ENCODE measurements at regions not wholly inside any gene's neighbourhood (a gene's known extent, or its start where the extent isn't known, plus 50 kb on each side); places are given as distances from the start of the nearest gene placed in this dataset.

DNA sequence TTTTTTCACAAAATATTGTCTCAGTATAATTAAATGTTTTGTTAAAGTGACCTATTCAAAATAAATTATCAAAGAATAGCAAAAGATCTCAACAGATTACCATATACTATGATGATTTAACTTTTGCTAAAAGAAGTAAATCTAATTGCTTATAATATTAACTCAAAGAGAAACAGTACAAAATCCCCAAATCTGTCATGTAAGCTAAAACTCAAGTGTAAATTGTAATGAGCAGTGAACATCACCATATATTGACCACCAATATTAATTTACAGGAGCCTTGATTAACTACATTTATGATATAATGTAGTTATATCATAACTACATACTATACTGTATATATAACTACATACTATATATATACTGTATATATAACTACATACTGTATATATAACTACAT, 174.4 kb downstream of the SLC39A8 start:
- Histone ChIP-seq H2AFZ (ENCODE audit: low read depth, low read length) (no peak overlapping the region), H3K79me2 (ENCODE audit: control insufficient read depth, insufficient read depth, low read length) (no peaks in the 10 kb centered on the region), H4K20me1 (replicated peaks; ENCODE audit: control insufficient read depth, extremely low read depth, insufficient read depth, low read length) (no peaks in the 10 kb centered on the region), H3K4me1 (ENCODE audit: control insufficient read depth, extremely low read depth, insufficient read depth, low read length) (peaks cover 8% of the 10 kb centered on the region), H3K9ac (replicated peaks; ENCODE audit: extremely low read depth, insufficient read depth, low read length) (no peak overlapping the region), H3K9me1 (replicated peaks; ENCODE audit: control insufficient read depth, extremely low read depth, insufficient read depth, low read length) (no peaks in the 10 kb centered on the region), H3K4me3 (replicated peaks in 1 of 3; ENCODE audit: insufficient read depth in 1 of 3, low read depth in 1 of 3, low read length in 3 of 3) (no peak overlapping the region), H3K27me3 (ENCODE audit: control insufficient read depth in 2 of 2, insufficient read depth in 2 of 2, low read length in 2 of 2) (no peaks in the 10 kb centered on the region), H3K4me2 (ENCODE audit: insufficient read depth, low read length) (no peak overlapping the region), H3K27ac (ENCODE audit: insufficient read depth, low read depth, low read length) (no peak overlapping the region), H3K36me3 (ENCODE audit: control insufficient read depth in 2 of 2, extremely low read depth in 1 of 2, insufficient read depth in 2 of 2, low read length in 2 of 2) (no peaks in the 10 kb centered on the region), H3K9me3 (replicated peaks; ENCODE audit: control insufficient read depth, insufficient read depth, low read length) (no peaks in the 10 kb centered on the region)
- CTCF ChIA-PET, result no interaction called here
- FAIRE-seq (no peak), DNase-seq (ENCODE audit: low read depth, low spot score) (no peak)
- intact Hi-C loops (cut with micrococcal nuclease) (no loop called here), dilution Hi-C loops (cut with MboI; ENCODE audit: extremely low pct_ligation_motif_present, low sequenced_read_pairs) (no loop called here)
- no peak for TF ChIP-seq POLR2A (IDR thresholded peaks at IDR 0.05; ENCODE audit: low read depth, low read length)
- no peak for TF ChIP-seq JUN (IDR thresholded peaks at IDR 0.05; ENCODE audit: borderline replicate concordance, insufficient read depth, insufficient read length, low read depth)
- TF ChIP-seq FOS (IDR thresholded peaks at IDR 0.05; ENCODE audit: borderline replicate concordance, insufficient read depth, low read length), result no peak
- TF ChIP-seq POLR2AphosphoS5 (IDR thresholded peaks at IDR 0.05; ENCODE audit: insufficient read depth, low read depth, low read length), result no peak
- TF ChIP-seq, protein P1, sequence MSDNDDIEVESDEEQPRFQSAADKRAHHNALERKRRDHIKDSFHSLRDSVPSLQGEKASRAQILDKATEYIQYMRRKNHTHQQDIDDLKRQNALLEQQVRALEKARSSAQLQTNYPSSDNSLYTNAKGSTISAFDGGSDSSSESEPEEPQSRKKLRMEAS (IDR thresholded peaks at IDR 0.05; ENCODE audit: insufficient read depth, insufficient read length), result no peak
- no peak for TF ChIP-seq GATA2 (IDR thresholded peaks at IDR 0.05; ENCODE audit: insufficient read depth, insufficient read length, low read depth, low read length)
- TF ChIP-seq EZH2 (IDR thresholded peaks at IDR 0.05; ENCODE audit: borderline replicate concordance, low read depth, low read length, severe bottlenecking), result no peak
- TF ChIP-seq, protein P2, sequence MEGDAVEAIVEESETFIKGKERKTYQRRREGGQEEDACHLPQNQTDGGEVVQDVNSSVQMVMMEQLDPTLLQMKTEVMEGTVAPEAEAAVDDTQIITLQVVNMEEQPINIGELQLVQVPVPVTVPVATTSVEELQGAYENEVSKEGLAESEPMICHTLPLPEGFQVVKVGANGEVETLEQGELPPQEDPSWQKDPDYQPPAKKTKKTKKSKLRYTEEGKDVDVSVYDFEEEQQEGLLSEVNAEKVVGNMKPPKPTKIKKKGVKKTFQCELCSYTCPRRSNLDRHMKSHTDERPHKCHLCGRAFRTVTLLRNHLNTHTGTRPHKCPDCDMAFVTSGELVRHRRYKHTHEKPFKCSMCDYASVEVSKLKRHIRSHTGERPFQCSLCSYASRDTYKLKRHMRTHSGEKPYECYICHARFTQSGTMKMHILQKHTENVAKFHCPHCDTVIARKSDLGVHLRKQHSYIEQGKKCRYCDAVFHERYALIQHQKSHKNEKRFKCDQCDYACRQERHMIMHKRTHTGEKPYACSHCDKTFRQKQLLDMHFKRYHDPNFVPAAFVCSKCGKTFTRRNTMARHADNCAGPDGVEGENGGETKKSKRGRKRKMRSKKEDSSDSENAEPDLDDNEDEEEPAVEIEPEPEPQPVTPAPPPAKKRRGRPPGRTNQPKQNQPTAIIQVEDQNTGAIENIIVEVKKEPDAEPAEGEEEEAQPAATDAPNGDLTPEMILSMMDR (IDR thresholded peaks at IDR 0.05; ENCODE audit: extremely low read depth in 1 of 2, insufficient read depth in 1 of 2, low read depth in 1 of 2, low read length in 2 of 2), result no peak
- no peak for TF ChIP-seq MYC (IDR thresholded peaks at IDR 0.05; ENCODE audit: low read depth, low read length)
- POLR2A ChIA-PET, result no interaction called here
- no TSS peak for BruUV-seq (replicated peaks)
